ENCODE measurements at regions not wholly inside any gene's neighbourhood (a gene's known extent, or its start where the extent isn't known, plus 50 kb on each side); places are given as distances from the start of the nearest gene placed in this dataset.

- H3K4me1 Mint-ChIP-seq, result peaks cover 4% of the 10 kb centered on the region
- H3K27ac Mint-ChIP-seq (ENCODE audit: unreplicated experiment), result no peak overlapping the region
- no peaks in the 10 kb centered on the region for H3K27me3 Mint-ChIP-seq (ENCODE audit: low read depth)
- H3K9me3 Mint-ChIP-seq, result no peaks in the 10 kb centered on the region
- DNase-seq (ENCODE audit: low read depth, low spot score), result no peak
- H3K36me3 Mint-ChIP-seq (ENCODE audit: low read depth), result no peaks in the 10 kb centered on the region
- TF ChIP-seq, protein P1, sequence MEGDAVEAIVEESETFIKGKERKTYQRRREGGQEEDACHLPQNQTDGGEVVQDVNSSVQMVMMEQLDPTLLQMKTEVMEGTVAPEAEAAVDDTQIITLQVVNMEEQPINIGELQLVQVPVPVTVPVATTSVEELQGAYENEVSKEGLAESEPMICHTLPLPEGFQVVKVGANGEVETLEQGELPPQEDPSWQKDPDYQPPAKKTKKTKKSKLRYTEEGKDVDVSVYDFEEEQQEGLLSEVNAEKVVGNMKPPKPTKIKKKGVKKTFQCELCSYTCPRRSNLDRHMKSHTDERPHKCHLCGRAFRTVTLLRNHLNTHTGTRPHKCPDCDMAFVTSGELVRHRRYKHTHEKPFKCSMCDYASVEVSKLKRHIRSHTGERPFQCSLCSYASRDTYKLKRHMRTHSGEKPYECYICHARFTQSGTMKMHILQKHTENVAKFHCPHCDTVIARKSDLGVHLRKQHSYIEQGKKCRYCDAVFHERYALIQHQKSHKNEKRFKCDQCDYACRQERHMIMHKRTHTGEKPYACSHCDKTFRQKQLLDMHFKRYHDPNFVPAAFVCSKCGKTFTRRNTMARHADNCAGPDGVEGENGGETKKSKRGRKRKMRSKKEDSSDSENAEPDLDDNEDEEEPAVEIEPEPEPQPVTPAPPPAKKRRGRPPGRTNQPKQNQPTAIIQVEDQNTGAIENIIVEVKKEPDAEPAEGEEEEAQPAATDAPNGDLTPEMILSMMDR (conservative IDR thresholded peaks at IDR 0.05), result no peak
- H3K4me3 Mint-ChIP-seq, result no peak overlapping the region
Observed at GRCh38 chr4:141885112-141885511, 248.7 kb downstream of the IL15 start.

DNA sequence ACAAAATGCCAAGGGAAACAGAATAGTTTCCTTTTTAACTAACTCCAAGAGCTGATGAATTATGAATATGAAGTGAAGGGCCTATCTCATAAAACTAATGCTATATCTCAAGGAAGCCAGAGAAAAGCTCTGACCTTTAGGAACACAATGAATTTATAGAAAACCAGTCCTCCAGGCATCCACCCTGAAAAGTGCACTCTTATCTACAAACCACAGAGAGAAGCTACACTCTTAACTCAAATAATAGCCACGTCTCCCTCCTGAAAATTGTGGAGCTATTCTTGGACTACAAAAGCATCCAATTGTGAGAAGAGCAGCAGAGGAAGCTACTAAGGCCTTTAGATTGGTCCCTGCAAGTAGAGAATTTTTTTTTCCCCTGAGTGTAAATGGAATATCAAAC is 253.9 kb downstream of the IL15 start:
- Mint-ChIP-seq H3K36me3 (ENCODE audit: low read depth) (no peaks in the 10 kb centered on the region), H3K4me3 (no peak overlapping the region), H3K27ac (ENCODE audit: unreplicated experiment) (no peak overlapping the region), H3K4me1 (peaks cover 5% of the 10 kb centered on the region), H3K27me3 (ENCODE audit: low read depth) (no peaks in the 10 kb centered on the region), H3K9me3 (no peaks in the 10 kb centered on the region)
- DNase-seq (ENCODE audit: low read depth, low spot score), result no peak
- TF ChIP-seq, protein P1 (conservative IDR thresholded peaks at IDR 0.05), result no peak

GRCh38 chr4:141891260-141892120 is 255.1 kb downstream of the IL15 start:
- no peak for DNase-seq (ENCODE audit: low read depth, low spot score)
- no peaks in the 10 kb centered on the region for H3K27me3 Mint-ChIP-seq (ENCODE audit: low read depth)
- H3K4me1 Mint-ChIP-seq, result peaks cover 5% of the 10 kb centered on the region
- TF ChIP-seq, protein P1 (conservative IDR thresholded peaks at IDR 0.05), result no peak
- no peak overlapping the region for H3K27ac Mint-ChIP-seq (ENCODE audit: unreplicated experiment)
- H3K36me3 Mint-ChIP-seq (ENCODE audit: low read depth), result no peaks in the 10 kb centered on the region
- no peak overlapping the region for H3K4me3 Mint-ChIP-seq
- H3K9me3 Mint-ChIP-seq, result no peaks in the 10 kb centered on the region

GRCh38 chr4:141896687-141897086 is 260.3 kb downstream of the IL15 start:
- H3K4me3 Mint-ChIP-seq, result no peak overlapping the region
- H3K36me3 Mint-ChIP-seq (ENCODE audit: low read depth), result no peaks in the 10 kb centered on the region
- TF ChIP-seq, protein P1 (conservative IDR thresholded peaks at IDR 0.05), result no peak
- DNase-seq (ENCODE audit: low read depth, low spot score), result no peak
- H3K9me3 Mint-ChIP-seq, result no peaks in the 10 kb centered on the region
- H3K4me1 Mint-ChIP-seq, result peaks cover 5% of the 10 kb centered on the region
- no peak overlapping the region for H3K27ac Mint-ChIP-seq (ENCODE audit: unreplicated experiment)
- H3K27me3 Mint-ChIP-seq (ENCODE audit: low read depth), result no peaks in the 10 kb centered on the region

- no peak overlapping the region for H3K4me3 Mint-ChIP-seq
- H3K4me1 Mint-ChIP-seq, result peaks cover 5% of the 10 kb centered on the region
- no peak overlapping the region for H3K27ac Mint-ChIP-seq (ENCODE audit: unreplicated experiment)
- no peaks in the 10 kb centered on the region for H3K36me3 Mint-ChIP-seq (ENCODE audit: low read depth)
- no peaks in the 10 kb centered on the region for H3K9me3 Mint-ChIP-seq
- no peaks in the 10 kb centered on the region for H3K27me3 Mint-ChIP-seq (ENCODE audit: low read depth)
- TF ChIP-seq, protein P1 (conservative IDR thresholded peaks at IDR 0.05), result no peak
- DNase-seq (ENCODE audit: low read depth, low spot score), result no peak
Observed at GRCh38 chr4:141898346-141898745, 262.0 kb downstream of the IL15 start.

All from neural crest cell (in vitro differentiated cells).